ENCODE measurements at regions not wholly inside any gene's neighbourhood (a gene's known extent, or its start where the extent isn't known, plus 50 kb on each side); places are given as distances from the start of the nearest gene placed in this dataset.

- Histone ChIP-seq H3K4me1 (no peaks in the 10 kb centered on the region), H3K27me3 (no peaks in the 10 kb centered on the region), H3K9me3 (no peaks in the 10 kb centered on the region), H3K36me3 (no peaks in the 10 kb centered on the region), H3K27ac (no peak overlapping the region), H3K4me3 (no peak overlapping the region)
- no peak for DNase-seq
- intact Hi-C loops (cut with DNase I) = no loop called here
- WGBS, 2 donors = 43 to 50% methylated on average over 1 of the region's 1 CpG
- TF ChIP-seq CTCF (IDR thresholded peaks at IDR 0.05) = no peak
- TF ChIP-seq POLR2A (IDR thresholded peaks at IDR 0.05) = no peak
These were observed 313.5 kb downstream of the PHKB start for GRCh38 chr16:47774661-47775060.

GRCh38 chr16:47753659-47754058 is 292.5 kb downstream of the PHKB start:
- no peak overlapping the region for H3K27ac ChIP-seq
- no peaks in the 10 kb centered on the region for H3K4me1 ChIP-seq
- WGBS, 2 donors = 17 to 28% methylated on average over 1 of the region's 1 CpG
- H3K36me3 ChIP-seq = no peaks in the 10 kb centered on the region
- DNase-seq = no peak
- no peaks in the 10 kb centered on the region for H3K27me3 ChIP-seq
- TF ChIP-seq POLR2A (IDR thresholded peaks at IDR 0.05) (no peak), CTCF (IDR thresholded peaks at IDR 0.05) (no peak)
- intact Hi-C loops (cut with DNase I) = no loop called here
- no peak overlapping the region for H3K4me3 ChIP-seq
- no peaks in the 10 kb centered on the region for H3K9me3 ChIP-seq

Small RNAs in the stretch of these regions (small RNA-seq; reads per million reads assigned to genes)
- 0 reads per million in 4 donors for gene AC141846.1
